GM23338 (cell line): ENCODE measurements at regions not wholly inside any gene's neighbourhood (a gene's known extent, or its start where the extent isn't known, plus 50 kb on each side); places are given as distances from the start of the nearest gene placed in this dataset.

ENCODE experiments used
- ATAC-seq: fragments of 200-7000 bp; cut with Tn5 transposase; 3 replicates; pipeline ENCODE4 v1.9.1; 2020
- DNase-seq: peaks from one replicate; pipeline ENCODE4 v3.0.0-alpha.2; 2015; ENCODE audit warnings: low spot score
- H2AFZ ChIP-seq: fragments of 200-600 bp; sonication (generic); 2 replicates; pipeline ENCODE4 v1.8.0; 2016; ENCODE audit warnings: antibody characterized with exemption, mild to moderate bottlenecking, moderate library complexity
- H3F3A ChIP-seq: fragments of 200-600 bp; sonication (generic); replicated peaks from 2 replicates; pipeline ENCODE4 v1.8.0; 2017; ENCODE audit warnings: antibody characterized with exemption, mixed run types, low read depth
- H3K27ac ChIP-seq: fragments of 200-600 bp; sonication (generic); 2 replicates; pipeline ENCODE4 v1.6.1; 2016; ENCODE audit warnings: low read depth
- H3K27me3 ChIP-seq: fragments of 200-600 bp; sonication (generic); 2 replicates; pipeline ENCODE4 v1.8.0; 2016; ENCODE audit warnings: mild to moderate bottlenecking, mixed run types, moderate library complexity; ENCODE audit not compliant: insufficient read depth
- H3K36me3 ChIP-seq: fragments of 200-600 bp; sonication (generic); 2 replicates; pipeline ENCODE4 v1.8.0; 2016; ENCODE audit warnings: mild to moderate bottlenecking; ENCODE audit not compliant: insufficient read depth
- H3K4me1 ChIP-seq: fragments of 200-600 bp; sonication (generic); 2 replicates; pipeline ENCODE4 v1.8.0; 2016; ENCODE audit warnings: mild to moderate bottlenecking, moderate library complexity; ENCODE audit not compliant: insufficient read depth
- H3K4me2 ChIP-seq: fragments of 200-600 bp; sonication (generic); 2 replicates; pipeline ENCODE4 v1.7.1; 2017; ENCODE audit warnings: mixed run types
- H3K4me3 ChIP-seq: fragments of 200-600 bp; sonication (generic); 2 replicates; pipeline ENCODE4 v1.6.1; 2016; ENCODE audit warnings: mixed run types
- H3K79me2 ChIP-seq: fragments of 200-600 bp; sonication (generic); replicated peaks from 2 replicates; pipeline ENCODE4 v1.8.0; 2017; ENCODE audit warnings: mild to moderate bottlenecking; ENCODE audit not compliant: insufficient read depth
- H3K9me2 ChIP-seq: fragments of 200-600 bp; sonication (generic); 2 replicates; pipeline ENCODE4 v1.8.0; 2017; ENCODE audit not compliant: insufficient read depth
- H4K20me1 ChIP-seq: fragments of 200-600 bp; sonication (generic); replicated peaks from 2 replicates; pipeline ENCODE4 v1.8.0; 2017; ENCODE audit warnings: mild to moderate bottlenecking; ENCODE audit not compliant: insufficient read depth
- H3K27ac Mint-ChIP-seq: 2 replicates; pipeline ENCODE4 v1.8.0; 2020; ENCODE audit warnings: inconsistent platforms, mild to moderate bottlenecking, moderate library complexity, mixed read lengths
- H3K27me3 Mint-ChIP-seq: 3 replicates; pipeline ENCODE4 v1.8.0; 2022; ENCODE audit warnings: low read depth, mild to moderate bottlenecking, moderate library complexity, mixed read lengths, inconsistent platforms; ENCODE audit not compliant: insufficient read depth, poor library complexity
- H3K36me3 Mint-ChIP-seq: 3 replicates; pipeline ENCODE4 v1.8.0; 2021; ENCODE audit warnings: low read depth, mild to moderate bottlenecking, inconsistent platforms, moderate library complexity, mixed read lengths
- H3K4me1 Mint-ChIP-seq: 3 replicates; pipeline ENCODE4 v1.8.0; 2020; ENCODE audit warnings: mild to moderate bottlenecking, inconsistent platforms, mixed read lengths
- H3K4me3 Mint-ChIP-seq: 3 replicates; pipeline ENCODE4 v1.8.0; 2021; ENCODE audit warnings: moderate library complexity, mild to moderate bottlenecking, inconsistent platforms, mixed read lengths
- H3K9me3 Mint-ChIP-seq: 3 replicates; pipeline ENCODE4 v1.8.0; 2020; ENCODE audit warnings: moderate library complexity, mild to moderate bottlenecking, inconsistent platforms, mixed read lengths
- CREB1 ChIP-seq: fragments of 250-450 bp; sonication (Bioruptor Pico); IDR thresholded peaks from 2 replicates; pipeline ENCODE4 v1.5.0; 2020; ENCODE audit warnings: low read depth, mild to moderate bottlenecking, moderate library complexity
- EZH2 ChIP-seq: fragments of 200-600 bp; sonication (generic); IDR thresholded peaks from one replicate; pipeline ENCODE4 v1.8.0; 2017; ENCODE audit warnings: antibody characterized with exemption, mild to moderate bottlenecking, low read depth; ENCODE audit not compliant: unreplicated experiment
- NANOG ChIP-seq: IDR thresholded peaks from 2 replicates; pipeline ENCODE4 v1.6.1; 2016; ENCODE audit warnings: antibody characterized with exemption, borderline replicate concordance
- ZNF114 ChIP-seq: fragments of 250-450 bp; sonication (Bioruptor Pico); IDR thresholded peaks from 2 replicates; pipeline ENCODE4 v1.5.0; 2020; ENCODE audit warnings: mild to moderate bottlenecking, moderate library complexity
- ZNF331 ChIP-seq: fragments of 250-450 bp; sonication (Bioruptor Pico); IDR thresholded peaks from 2 replicates; pipeline ENCODE4 v1.5.0; 2020; ENCODE audit warnings: low read depth, mild to moderate bottlenecking, moderate library complexity
- TF ChIP-seq, protein P1 (sequence below): fragments of 250-450 bp; sonication (Bioruptor Pico); IDR thresholded peaks from 2 replicates; pipeline ENCODE4 v1.5.0; 2020; ENCODE audit warnings: mild to moderate bottlenecking, moderate library complexity
- TF ChIP-seq, protein P2 (sequence below), 2 experiments: fragments of 200-600 bp in 1 of 2; sonication (generic) in 1 of 2; conservative IDR thresholded peaks; 2 replicates each; pipeline versions ENCODE4 v1.5.1 to v1.6.1; 2016 to 2017; ENCODE audit warnings: antibody characterized with exemption in 2 of 2, low read depth in 2 of 2, mild to moderate bottlenecking in 2 of 2, moderate library complexity in 1 of 2
- TF ChIP-seq, protein P3 (sequence below): IDR thresholded peaks from 2 replicates; pipeline ENCODE4 v1.6.1; 2016; ENCODE audit warnings: antibody characterized with exemption

DNA sequence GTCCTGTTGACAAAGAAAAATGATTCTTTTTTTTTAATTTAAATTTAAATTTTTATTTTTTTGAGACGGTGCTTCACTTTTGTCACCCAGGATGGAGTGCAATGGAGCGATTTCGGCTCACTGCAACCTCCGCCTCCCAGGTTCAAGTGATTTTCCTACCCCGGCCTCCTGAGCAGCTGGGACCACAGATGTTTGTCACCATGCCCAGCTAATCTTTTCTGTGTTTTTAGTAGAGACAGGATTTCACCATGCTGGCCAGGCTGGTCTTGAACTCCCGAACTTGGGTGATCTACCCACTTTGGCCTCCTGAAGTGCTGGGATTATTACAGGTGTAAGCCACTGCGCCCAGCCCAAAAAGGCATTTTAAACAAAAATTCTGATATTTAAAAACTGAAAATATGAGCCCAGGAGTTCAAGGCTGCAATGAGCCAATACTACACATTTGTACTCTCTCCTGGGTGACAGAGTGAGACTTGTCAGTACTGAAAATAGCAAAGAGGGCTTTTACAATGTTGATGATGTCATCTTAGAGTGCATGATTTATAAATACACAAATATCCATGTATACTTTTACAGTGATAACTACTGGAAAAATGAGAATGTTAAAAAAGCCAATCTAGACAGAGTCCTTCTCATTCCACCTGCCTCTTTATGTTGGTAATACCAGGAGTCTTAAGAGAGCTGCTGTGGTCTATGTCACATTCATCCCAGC is 56.0 kb upstream of the STUM start (continued):
- TF ChIP-seq, protein P1, sequence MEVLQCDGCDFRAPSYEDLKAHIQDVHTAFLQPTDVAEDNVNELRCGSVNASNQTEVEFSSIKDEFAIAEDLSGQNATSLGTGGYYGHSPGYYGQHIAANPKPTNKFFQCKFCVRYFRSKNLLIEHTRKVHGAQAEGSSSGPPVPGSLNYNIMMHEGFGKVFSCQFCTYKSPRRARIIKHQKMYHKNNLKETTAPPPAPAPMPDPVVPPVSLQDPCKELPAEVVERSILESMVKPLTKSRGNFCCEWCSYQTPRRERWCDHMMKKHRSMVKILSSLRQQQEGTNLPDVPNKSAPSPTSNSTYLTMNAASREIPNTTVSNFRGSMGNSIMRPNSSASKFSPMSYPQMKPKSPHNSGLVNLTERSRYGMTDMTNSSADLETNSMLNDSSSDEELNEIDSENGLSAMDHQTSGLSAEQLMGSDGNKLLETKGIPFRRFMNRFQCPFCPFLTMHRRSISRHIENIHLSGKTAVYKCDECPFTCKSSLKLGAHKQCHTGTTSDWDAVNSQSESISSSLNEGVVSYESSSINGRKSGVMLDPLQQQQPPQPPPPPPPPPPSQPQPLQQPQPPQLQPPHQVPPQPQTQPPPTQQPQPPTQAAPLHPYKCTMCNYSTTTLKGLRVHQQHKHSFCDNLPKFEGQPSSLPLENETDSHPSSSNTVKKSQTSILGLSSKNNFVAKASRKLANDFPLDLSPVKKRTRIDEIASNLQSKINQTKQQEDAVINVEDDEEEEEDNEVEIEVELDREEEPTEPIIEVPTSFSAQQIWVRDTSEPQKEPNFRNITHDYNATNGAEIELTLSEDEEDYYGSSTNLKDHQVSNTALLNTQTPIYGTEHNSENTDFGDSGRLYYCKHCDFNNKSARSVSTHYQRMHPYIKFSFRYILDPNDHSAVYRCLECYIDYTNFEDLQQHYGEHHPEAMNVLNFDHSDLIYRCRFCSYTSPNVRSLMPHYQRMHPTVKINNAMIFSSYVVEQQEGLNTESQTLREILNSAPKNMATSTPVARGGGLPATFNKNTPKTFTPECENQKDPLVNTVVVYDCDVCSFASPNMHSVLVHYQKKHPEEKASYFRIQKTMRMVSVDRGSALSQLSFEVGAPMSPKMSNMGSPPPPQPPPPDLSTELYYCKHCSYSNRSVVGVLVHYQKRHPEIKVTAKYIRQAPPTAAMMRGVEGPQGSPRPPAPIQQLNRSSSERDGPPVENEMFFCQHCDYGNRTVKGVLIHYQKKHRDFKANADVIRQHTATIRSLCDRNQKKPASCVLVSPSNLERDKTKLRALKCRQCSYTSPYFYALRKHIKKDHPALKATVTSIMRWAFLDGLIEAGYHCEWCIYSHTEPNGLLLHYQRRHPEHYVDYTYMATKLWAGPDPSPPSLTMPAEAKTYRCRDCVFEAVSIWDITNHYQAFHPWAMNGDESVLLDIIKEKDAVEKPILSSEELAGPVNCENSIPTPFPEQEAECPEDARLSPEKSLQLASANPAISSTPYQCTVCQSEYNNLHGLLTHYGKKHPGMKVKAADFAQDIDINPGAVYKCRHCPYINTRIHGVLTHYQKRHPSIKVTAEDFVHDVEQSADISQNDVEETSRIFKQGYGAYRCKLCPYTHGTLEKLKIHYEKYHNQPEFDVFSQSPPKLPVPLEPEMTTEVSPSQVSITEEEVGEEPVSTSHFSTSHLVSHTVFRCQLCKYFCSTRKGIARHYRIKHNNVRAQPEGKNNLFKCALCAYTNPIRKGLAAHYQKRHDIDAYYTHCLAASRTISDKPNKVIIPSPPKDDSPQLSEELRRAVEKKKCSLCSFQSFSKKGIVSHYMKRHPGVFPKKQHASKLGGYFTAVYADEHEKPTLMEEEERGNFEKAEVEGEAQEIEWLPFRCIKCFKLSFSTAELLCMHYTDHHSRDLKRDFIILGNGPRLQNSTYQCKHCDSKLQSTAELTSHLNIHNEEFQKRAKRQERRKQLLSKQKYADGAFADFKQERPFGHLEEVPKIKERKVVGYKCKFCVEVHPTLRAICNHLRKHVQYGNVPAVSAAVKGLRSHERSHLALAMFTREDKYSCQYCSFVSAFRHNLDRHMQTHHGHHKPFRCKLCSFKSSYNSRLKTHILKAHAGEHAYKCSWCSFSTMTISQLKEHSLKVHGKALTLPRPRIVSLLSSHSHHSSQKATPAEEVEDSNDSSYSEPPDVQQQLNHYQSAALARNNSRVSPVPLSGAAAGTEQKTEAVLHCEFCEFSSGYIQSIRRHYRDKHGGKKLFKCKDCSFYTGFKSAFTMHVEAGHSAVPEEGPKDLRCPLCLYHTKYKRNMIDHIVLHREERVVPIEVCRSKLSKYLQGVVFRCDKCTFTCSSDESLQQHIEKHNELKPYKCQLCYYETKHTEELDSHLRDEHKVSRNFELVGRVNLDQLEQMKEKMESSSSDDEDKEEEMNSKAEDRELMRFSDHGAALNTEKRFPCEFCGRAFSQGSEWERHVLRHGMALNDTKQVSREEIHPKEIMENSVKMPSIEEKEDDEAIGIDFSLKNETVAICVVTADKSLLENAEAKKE (CRISPR knock-in tag), result no peak
- no peak for TF ChIP-seq NANOG
- TF ChIP-seq ZNF331 (CRISPR knock-in tag), result no peak
- TF ChIP-seq EZH2, result no peak

DNA sequence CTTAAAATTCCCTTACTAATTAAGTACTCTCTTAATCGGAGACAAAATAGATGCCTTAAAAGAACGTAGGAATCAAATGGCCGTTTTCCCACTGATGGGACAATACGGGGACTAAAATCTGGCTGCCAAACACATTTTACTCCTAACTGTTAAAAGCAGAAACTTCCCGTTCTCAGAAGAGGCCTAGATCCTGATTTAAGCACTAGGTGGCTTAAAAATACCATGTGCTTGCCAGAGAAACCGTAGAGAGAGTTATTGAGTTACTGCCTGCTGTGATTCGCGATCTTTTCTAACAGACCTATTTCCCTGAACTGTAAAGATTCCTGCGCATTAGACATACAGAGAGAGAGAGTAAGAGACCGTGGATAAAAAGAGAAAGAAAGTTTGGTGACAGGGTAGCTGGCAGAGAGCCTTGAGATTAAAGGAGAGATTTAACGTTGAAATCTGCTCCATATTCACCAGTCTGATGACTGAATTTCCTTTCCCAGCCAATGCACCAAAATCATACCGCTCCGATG is 54.4 kb upstream of the STUM start:
- Mint-ChIP-seq H3K4me3 (no peak overlapping the region), H3K27ac (no peak overlapping the region), H3K27me3 (peaks cover 10% of the 10 kb centered on the region), H3K4me1 (peaks cover 34% of the 10 kb centered on the region), H3K36me3 (no peaks in the 10 kb centered on the region), H3K9me3 (no peaks in the 10 kb centered on the region; the same call in 2 of the 3 replicates)
- no peaks in the 10 kb centered on the region for H3K9me2 ChIP-seq
- no peaks in the 10 kb centered on the region for H3F3A ChIP-seq
- H3K27ac ChIP-seq, result no peak overlapping the region
- no peak overlapping the region for H3K4me2 ChIP-seq
- H3K79me2 ChIP-seq, result no peaks in the 10 kb centered on the region
- no peak overlapping the region for H3K4me3 ChIP-seq
- no peaks in the 10 kb centered on the region for H4K20me1 ChIP-seq
- DNase-seq (no peak), ATAC-seq (no peak)
- H2AFZ ChIP-seq, result peak overlapping the region; percentile 89; the same call in 1 of the 2 replicates
- H3K36me3 ChIP-seq, result no peaks in the 10 kb centered on the region
- TF ChIP-seq ZNF331 (CRISPR knock-in tag) (no peak), CREB1 (CRISPR knock-in tag) (no peak), ZNF114 (no peak), EZH2 (no peak)
- TF ChIP-seq, protein P2, sequence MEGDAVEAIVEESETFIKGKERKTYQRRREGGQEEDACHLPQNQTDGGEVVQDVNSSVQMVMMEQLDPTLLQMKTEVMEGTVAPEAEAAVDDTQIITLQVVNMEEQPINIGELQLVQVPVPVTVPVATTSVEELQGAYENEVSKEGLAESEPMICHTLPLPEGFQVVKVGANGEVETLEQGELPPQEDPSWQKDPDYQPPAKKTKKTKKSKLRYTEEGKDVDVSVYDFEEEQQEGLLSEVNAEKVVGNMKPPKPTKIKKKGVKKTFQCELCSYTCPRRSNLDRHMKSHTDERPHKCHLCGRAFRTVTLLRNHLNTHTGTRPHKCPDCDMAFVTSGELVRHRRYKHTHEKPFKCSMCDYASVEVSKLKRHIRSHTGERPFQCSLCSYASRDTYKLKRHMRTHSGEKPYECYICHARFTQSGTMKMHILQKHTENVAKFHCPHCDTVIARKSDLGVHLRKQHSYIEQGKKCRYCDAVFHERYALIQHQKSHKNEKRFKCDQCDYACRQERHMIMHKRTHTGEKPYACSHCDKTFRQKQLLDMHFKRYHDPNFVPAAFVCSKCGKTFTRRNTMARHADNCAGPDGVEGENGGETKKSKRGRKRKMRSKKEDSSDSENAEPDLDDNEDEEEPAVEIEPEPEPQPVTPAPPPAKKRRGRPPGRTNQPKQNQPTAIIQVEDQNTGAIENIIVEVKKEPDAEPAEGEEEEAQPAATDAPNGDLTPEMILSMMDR (conservative IDR thresholded peaks at IDR 0.05; ENCODE audit: low read depth in 2 of 2), result no peak
- TF ChIP-seq, protein P3, sequence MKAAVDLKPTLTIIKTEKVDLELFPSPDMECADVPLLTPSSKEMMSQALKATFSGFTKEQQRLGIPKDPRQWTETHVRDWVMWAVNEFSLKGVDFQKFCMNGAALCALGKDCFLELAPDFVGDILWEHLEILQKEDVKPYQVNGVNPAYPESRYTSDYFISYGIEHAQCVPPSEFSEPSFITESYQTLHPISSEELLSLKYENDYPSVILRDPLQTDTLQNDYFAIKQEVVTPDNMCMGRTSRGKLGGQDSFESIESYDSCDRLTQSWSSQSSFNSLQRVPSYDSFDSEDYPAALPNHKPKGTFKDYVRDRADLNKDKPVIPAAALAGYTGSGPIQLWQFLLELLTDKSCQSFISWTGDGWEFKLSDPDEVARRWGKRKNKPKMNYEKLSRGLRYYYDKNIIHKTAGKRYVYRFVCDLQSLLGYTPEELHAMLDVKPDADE, result no peak
- H3K4me1 ChIP-seq, result peaks cover 33% of the 10 kb centered on the region
- no peaks in the 10 kb centered on the region for H3K27me3 ChIP-seq
